Fibroblast of skin of right quadriceps (primary cell): ENCODE measurements at regions not wholly inside any gene's neighbourhood (a gene's known extent, or its start where the extent isn't known, plus 50 kb on each side); places are given as distances from the start of the nearest gene placed in this dataset.
"Not testable (repeated sequence)": the region's sequence is repeated elsewhere in the genome, so short reads cannot be mapped to it uniquely, and the experiment has no call there.

Experiments used
- DNase-seq: peaks from one replicate; pipeline ENCODE4 v3.0.0-alpha.2; 2013

DNA sequence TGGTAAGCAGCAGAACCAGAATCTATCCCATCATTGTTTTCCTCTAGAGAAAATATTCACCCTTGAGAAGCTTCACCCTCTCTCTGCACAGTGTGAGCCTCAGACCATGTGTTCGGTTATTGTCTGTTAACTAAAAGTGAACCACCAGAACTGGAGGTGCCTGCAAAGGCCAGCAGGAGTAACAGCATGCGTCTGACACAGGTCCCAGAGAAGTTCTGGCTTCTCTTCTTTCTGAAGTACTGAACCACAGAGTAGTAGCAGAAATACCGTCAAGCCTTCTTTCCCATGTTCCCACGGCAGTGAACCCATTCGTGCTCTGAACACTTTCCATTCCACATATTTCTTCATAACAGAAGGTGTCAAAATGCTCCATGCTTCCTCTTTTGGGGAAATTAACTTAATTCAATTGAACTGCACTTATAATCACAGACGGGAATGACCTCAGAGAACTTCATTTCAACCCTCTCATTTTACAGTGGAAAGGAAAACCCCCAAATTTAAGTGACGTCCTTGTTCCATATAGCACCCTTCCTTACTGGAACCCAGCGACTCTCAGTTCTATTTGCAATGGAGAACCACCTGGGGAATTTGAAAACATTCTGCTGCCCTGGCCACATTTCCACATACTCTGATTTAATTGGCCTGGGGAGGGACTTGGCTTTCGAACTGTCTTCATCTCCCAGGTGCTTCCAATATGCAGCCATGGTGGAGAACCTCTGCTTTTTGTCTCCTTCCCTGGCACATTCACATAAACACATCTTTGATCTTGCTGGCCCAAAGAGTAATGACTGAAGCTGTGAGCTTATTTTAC is 519.1 kb downstream of the RNF144A start:
- no peak for DNase-seq

DNA sequence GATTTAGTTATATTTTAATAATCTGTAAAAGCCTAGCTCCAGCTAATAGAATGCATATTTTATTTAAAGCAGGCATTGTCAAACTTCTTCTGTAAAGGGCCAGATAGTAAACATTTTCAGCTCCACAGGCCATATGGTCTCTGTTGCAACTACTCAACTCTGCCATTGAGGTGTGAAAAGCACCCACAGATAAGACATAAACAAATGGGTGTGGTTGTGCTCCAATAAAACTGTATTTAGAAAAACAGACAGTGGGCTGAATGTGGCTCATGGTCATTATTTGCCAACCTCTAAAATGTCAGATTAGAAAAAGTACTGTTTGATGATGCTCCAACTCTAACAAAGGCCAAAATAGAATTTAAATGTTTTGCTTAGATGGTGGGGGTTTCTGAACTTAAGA is 519.9 kb downstream of the RNF144A start:
- no peak for DNase-seq

GRCh38 chr2:7437716-7438632 is 520.8 kb downstream of the RNF144A start:
- DNase-seq = no peak

DNA sequence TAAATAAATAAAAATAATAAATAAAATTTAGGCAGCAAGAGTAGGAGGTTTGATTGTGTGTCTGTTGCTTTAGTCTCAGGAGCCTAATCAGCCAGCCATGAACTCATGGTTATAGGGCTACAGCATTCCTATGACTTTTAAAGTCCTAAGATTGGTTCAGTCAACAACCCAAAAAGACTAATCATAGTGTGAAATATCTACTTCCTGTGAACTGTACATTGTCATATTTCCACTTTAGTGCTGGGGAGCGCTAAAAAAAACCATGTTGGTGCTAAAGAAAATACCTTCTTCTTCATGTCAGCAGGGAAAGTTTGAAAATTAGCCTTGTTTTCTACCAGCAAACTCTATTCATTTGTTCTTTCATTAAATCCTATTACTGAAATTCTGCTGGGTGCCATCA is 521.6 kb downstream of the RNF144A start:
- no peak for DNase-seq

GRCh38 chr2:7440977-7441376 is 523.8 kb downstream of the RNF144A start:
- no peak for DNase-seq

GRCh38 chr2:7441841-7442240 is 524.6 kb downstream of the RNF144A start:
- DNase-seq = not testable (repeated sequence)

GRCh38 chr2:7444626-7445025 is 527.4 kb downstream of the RNF144A start:
- peak; percentile 30 for DNase-seq

DNA sequence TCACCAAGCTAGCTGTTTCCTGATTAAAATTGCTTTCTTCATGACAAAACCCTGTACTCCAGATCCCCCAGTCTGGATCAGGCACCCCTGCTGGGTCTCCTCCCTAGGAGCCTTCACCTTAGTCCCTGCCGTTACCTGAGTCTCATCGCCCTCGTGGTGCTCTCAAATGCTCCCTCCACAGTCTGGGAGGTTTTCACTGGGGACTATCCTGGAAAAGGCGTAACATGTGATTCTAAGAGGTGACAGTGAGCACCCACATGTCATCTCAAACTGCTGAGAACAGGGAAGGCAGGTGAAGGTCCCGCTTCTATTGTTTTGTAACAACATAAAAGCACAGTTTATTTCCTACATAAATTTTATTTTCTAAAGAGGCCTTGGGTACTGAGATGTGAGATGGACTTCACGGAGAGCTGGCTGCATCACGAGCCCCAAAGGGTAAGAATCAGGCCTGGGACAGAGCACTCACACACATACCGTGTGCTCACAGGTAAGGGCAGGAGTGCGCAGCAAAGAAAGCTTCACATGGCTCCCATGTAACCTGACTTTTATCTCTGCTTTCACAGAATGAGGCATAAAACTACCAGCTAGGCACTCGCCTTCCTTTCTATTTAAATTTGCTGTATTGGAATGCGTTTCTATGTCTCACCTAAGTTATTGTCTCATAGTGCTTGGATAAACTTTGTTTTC is 531.5 kb downstream of the RNF144A start:
- no peak for DNase-seq

GRCh38 chr2:7449298-7449697 is 532.1 kb downstream of the RNF144A start:
- no peak for DNase-seq

- no peak for DNase-seq
These were observed 533.1 kb downstream of the RNF144A start for GRCh38 chr2:7450188-7450832.

GRCh38 chr2:7450833-7451190 is 533.6 kb downstream of the RNF144A start:
- DNase-seq = no peak

- DNase-seq = peak; percentile 18
These were observed 535.1 kb downstream of the RNF144A start for GRCh38 chr2:7452110-7452876.

DNA sequence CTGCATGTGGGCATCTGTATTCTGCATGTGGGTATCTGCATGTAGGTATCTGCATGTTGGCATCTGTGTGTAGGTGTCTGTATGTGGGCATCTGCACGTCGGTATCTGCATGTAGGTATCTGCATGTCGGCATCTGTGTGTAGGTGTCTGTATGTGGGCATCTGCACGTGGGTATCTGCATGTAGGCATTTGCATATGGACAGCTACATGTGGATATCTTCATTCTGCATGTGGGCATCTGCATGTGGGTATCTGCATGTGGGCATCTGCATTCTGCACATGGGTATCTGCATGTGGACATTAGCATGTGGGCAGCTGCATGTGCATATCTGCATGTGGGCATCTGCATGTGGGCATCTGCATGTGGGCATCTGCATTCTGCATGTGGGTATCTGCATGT is 537.4 kb downstream of the RNF144A start:
- DNase-seq = no peak

DNA sequence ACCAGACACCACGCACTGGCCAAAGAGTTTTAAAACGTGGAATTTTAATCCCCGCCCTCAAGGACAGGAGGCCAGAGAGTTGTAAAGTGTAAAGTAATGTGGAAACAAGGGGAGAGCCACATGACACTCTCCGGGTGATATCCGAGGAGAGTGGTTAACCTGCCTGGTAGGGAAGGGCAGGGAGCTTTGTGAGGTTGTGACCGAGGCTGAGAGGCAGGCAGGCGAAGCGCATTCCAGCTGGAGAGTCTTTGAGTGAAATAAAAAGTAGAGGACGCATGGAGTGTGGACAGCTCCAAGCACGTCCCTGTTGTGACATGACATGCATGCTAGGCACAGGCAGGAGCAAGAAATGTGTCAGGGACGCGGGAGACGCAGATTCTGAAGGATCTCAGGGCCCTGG is 539.5 kb downstream of the RNF144A start:
- no peak for DNase-seq

DNA sequence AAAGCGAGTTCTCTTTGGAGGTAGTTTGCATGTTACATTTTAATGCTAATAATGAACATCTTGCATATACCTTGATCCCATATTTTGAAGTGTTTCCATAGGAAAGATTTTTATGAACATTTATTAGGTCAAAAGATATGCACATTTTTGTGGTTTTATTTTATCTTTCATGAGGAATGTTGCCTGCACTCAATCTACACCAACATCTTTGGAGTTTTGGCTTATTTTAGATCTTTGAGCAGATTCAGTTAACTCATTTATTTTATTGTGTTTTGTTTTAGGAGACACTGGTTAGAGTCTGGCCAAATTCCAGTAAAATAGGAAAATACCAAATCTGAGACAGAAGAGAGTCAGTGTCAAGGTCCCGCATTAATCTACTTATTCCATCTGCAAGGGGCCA is 540.9 kb downstream of the RNF144A start:
- peak; percentile 25 for DNase-seq

DNA sequence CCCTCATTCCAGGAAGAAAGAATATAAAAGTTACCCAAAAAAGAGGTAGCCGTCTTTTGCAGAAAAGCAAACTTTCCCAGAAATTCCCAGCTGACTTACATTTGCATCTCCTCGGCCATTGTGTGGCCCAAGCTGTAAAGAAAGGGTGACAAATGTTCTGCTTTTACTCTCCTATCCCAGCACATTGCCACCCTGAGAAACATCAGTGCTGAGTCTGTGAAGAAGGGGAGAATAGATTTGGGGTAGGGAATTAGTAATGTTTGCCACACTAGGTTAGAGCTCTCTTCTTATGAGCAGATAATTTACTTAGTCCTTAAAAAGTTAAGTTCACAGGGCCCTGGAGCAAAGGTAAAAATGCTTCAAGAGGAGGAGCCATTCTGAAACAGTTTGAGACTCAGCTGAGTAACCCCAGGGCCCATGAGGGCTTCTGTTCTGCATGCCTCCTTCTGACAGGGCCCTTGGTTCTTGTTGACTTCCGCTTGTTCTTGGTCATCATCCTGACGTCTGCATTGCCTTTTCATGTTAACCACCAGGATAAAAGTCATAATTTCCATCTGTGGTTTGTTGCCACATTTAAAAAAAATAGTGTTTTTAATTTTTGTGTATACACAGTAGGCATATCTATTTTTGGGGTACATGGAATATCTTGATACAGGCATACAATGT is 550.7 kb downstream of the RNF144A start:
- no peak for DNase-seq

GRCh38 chr2:7468448-7468828 is 551.2 kb downstream of the RNF144A start:
- no peak for DNase-seq

GRCh38 chr2:7468955-7469354 is 551.7 kb downstream of the RNF144A start:
- DNase-seq = peak; percentile 47

DNA sequence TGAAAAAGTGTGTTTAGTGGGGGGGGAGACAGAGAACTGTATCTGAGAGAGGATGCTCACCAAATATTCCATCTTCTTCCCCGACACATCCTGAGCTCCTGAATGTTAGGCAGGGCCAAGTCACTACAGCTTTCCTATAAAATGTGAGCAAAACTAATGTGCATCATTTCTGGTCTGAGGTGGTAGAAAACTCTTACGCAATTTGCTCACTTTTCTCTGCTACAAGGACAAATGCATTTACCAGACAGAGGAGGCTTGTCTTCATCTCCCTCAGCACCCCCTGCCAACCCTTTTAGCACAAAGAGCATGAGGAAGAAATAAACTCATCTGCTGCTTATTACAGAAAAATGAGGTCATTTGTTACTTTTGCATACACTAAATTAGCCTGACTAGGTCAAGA is 554.0 kb downstream of the RNF144A start:
- DNase-seq = no peak

GRCh38 chr2:7472465-7472864 is 555.3 kb downstream of the RNF144A start:
- DNase-seq = no peak

GRCh38 chr2:7473135-7473771 is 556.0 kb downstream of the RNF144A start:
- DNase-seq = no peak
